ENCODE measurements at regions not wholly inside any gene's neighbourhood (a gene's known extent, or its start where the extent isn't known, plus 50 kb on each side); places are given as distances from the start of the nearest gene placed in this dataset.
"Not testable (repeated sequence)": the region's sequence is repeated elsewhere in the genome, so short reads cannot be mapped to it uniquely, and the experiment has no call there.

DNA sequence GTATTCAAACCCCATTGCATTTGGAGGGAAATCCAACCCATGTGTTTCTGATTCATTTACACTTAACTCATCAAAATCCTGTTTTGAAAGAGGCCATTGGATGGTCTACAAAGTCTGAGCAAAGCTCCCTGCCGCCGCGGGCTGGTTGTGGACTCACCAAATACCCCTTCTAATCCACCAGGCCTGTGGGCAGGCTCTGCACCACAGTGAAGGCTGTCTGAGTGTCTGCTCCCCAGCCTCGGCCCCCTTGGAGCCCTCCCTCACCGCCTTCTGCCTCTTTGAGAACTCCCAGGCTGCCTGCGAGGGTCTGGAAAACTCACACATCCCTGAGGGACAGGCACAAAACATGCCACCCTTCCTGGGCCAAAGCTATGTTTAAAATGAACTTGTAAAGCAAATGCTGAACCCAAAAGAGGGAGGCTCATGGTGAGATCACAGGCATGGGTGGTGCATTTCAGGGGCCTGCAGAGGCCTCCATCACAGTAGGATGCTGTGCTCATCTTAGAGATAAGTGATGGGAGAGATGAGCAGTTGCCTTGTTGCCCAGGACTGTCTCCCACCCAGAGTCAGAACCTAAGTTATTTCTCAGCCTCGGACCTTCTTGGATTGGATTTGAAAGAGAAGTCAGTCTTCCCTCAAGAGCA lies 225.0 kb downstream of the CYP26B1 start:
- H3K36me3 Mint-ChIP-seq, result no peaks in the 10 kb centered on the region

GRCh38 chr2:71922091-71922490 lies 225.6 kb downstream of the CYP26B1 start:
- Mint-ChIP-seq H3K9me3 (peaks cover 4% of the 10 kb centered on the region), H3K27me3 (peaks cover 6% of the 10 kb centered on the region), H3K36me3 (no peaks in the 10 kb centered on the region), H3K27ac (no peak overlapping the region), H3K4me1 (no peaks in the 10 kb centered on the region), H3K4me3 (no peak overlapping the region)
- no peak for ATAC-seq

More for the DNA sequence above, 225.0 kb downstream of the CYP26B1 start:
- Mint-ChIP-seq H3K4me1 (no peaks in the 10 kb centered on the region), H3K4me3 (no peak overlapping the region), H3K9me3 (peaks cover 4% of the 10 kb centered on the region), H3K27me3 (peaks cover under 1% of the 10 kb centered on the region), H3K27ac (no peak overlapping the region)
- ATAC-seq, result no peak

DNA sequence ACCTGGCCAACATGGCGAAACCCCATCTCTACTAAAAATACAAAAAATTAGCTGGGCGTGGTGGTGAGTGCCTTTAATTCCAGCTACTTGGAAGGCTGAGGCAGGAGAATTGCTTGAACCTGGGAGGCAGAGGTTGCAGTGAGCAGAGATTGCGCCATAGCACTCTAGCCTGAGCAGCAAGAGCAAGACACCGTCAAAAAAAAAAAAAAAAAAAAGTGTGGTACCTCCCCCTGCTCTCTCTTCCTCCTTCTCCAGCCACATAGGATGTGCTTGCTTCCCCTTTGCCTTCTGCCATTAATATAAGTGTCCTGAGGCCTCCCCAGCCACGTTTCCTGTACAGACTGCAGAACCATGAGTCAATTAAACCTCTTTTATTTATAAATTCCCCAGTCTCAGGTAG lies 226.8 kb downstream of the CYP26B1 start:
- not testable (repeated sequence) for ATAC-seq, H3K4me1 Mint-ChIP-seq, H3K36me3 Mint-ChIP-seq, H3K4me3 Mint-ChIP-seq, H3K9me3 Mint-ChIP-seq, H3K27ac Mint-ChIP-seq
- peaks cover 18% of the 10 kb centered on the region for H3K27me3 Mint-ChIP-seq

GRCh38 chr2:71919708-71920107 lies 228.0 kb downstream of the CYP26B1 start:
- Mint-ChIP-seq H3K36me3 (no peaks in the 10 kb centered on the region), H3K9me3 (peaks cover 4% of the 10 kb centered on the region), H3K27me3 (peaks cover 21% of the 10 kb centered on the region), H3K4me1 (no peaks in the 10 kb centered on the region), H3K4me3 (no peak overlapping the region), H3K27ac (no peak overlapping the region)
- no peak for ATAC-seq

DNA sequence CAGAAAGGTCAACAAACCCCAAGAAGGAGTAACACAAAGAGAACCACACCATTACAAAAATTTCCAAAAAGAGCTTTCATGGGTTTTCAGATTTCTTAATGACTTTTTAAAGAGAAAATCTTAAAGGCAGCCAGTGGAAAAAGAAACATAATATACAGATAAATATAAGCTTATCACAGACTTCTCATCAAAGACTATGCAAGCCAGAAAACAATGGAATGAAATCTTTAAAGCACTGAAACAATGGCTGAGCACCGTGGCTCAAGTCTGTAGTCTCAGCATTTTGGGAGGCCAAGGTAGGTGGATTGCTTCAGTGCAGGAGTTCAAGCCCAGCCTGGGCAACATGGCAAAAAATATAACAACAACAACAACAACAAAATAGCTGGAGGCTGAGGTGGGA lies 237.4 kb downstream of the CYP26B1 start:
- Mint-ChIP-seq H3K4me1 (no peaks in the 10 kb centered on the region), H3K4me3 (no peak overlapping the region), H3K36me3 (no peaks in the 10 kb centered on the region), H3K27ac (no peak overlapping the region), H3K9me3 (peaks cover 14% of the 10 kb centered on the region), H3K27me3 (peaks cover 29% of the 10 kb centered on the region)
- no peak for ATAC-seq

DNA sequence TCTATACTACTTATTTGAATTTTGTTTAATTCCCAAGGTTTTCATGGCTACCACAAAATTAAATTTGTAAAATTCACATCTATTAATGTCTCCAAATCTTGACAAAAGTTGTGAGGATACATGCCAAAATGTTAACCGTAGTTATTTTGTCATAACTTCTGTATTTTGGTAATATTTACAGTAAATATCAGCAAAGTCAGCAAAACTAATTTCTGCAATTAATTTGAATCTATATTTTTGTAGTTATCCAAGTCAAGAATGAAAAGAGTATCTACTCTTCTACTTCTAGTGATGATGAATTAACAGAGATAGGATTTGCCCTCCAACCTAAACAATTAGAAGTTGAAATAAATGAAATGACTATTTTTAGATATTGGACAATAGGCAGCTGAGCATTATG lies 238.9 kb downstream of the CYP26B1 start:
- peaks cover 44% of the 10 kb centered on the region for H3K27me3 Mint-ChIP-seq
- no peak overlapping the region for H3K27ac Mint-ChIP-seq
- peaks cover 14% of the 10 kb centered on the region for H3K9me3 Mint-ChIP-seq
- H3K36me3 Mint-ChIP-seq, result no peaks in the 10 kb centered on the region
- no peaks in the 10 kb centered on the region for H3K4me1 Mint-ChIP-seq
- no peak for ATAC-seq
- H3K4me3 Mint-ChIP-seq, result no peak overlapping the region

GRCh38 chr2:71907503-71907902 lies 240.2 kb downstream of the CYP26B1 start:
- H3K4me3 Mint-ChIP-seq, result no peak overlapping the region
- H3K36me3 Mint-ChIP-seq, result no peaks in the 10 kb centered on the region
- peaks cover 14% of the 10 kb centered on the region for H3K9me3 Mint-ChIP-seq
- no peak for ATAC-seq
- H3K27me3 Mint-ChIP-seq, result peaks cover 45% of the 10 kb centered on the region
- no peak overlapping the region for H3K27ac Mint-ChIP-seq
- H3K4me1 Mint-ChIP-seq, result no peaks in the 10 kb centered on the region

GRCh38 chr2:71906357-71906973 lies 241.2 kb downstream of the CYP26B1 start:
- no peak overlapping the region for H3K27ac Mint-ChIP-seq
- H3K4me1 Mint-ChIP-seq, result no peaks in the 10 kb centered on the region
- no peak for ATAC-seq
- H3K27me3 Mint-ChIP-seq, result peaks cover 45% of the 10 kb centered on the region
- no peaks in the 10 kb centered on the region for H3K36me3 Mint-ChIP-seq
- H3K4me3 Mint-ChIP-seq, result no peak overlapping the region
- H3K9me3 Mint-ChIP-seq, result peaks cover 17% of the 10 kb centered on the region

GRCh38 chr2:71905205-71905604 lies 242.5 kb downstream of the CYP26B1 start:
- ATAC-seq, result no peak
- peaks cover 11% of the 10 kb centered on the region for H3K9me3 Mint-ChIP-seq
- H3K4me1 Mint-ChIP-seq, result no peaks in the 10 kb centered on the region
- H3K36me3 Mint-ChIP-seq, result no peaks in the 10 kb centered on the region
- no peak overlapping the region for H3K27ac Mint-ChIP-seq
- H3K4me3 Mint-ChIP-seq, result no peak overlapping the region
- peaks cover 45% of the 10 kb centered on the region for H3K27me3 Mint-ChIP-seq

DNA sequence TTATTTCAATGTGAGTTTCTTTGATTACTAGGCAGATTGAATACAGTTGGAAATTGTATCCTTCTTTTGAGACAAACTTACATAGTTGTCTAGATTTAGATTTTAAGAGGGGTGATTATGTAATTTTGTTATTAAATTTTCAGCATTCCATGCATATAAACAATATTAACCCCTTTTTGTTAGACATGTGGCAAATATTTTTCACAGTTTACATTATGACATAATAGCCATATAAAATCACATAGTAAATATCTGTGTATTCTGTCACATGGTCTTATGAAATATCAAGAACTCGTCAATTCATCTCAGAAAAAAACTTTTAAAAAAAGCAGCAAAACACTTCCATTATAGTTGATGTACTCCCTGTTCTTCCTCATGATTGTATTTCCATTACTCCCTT lies 243.8 kb downstream of the CYP26B1 start:
- no peak for ATAC-seq
- Mint-ChIP-seq H3K4me3 (no peak overlapping the region), H3K27me3 (peaks cover 45% of the 10 kb centered on the region), H3K9me3 (peaks cover 3% of the 10 kb centered on the region), H3K4me1 (no peaks in the 10 kb centered on the region), H3K36me3 (no peaks in the 10 kb centered on the region), H3K27ac (no peak overlapping the region)

DNA sequence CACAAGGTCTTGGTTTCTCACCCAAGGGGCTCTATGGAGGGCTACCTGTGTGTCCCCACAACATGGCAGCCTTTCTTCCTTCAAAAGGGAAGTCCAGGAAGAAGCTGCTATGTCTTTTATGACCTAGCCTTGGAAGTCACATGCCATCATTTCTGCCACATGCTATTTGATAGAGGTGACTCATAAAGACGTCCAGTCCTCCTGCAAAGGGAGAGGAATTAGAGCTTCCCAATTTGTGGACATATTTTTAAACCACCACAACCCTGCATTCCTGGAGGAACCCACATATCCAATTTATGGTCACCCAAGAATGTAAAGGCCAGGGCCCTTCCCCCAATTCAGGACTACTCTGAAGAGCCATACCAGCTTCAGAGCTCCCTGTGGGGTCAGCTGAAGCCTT lies 246.2 kb downstream of the CYP26B1 start:
- Mint-ChIP-seq H3K27ac (no peak overlapping the region), H3K36me3 (no peaks in the 10 kb centered on the region), H3K9me3 (peaks cover 3% of the 10 kb centered on the region), H3K4me1 (no peaks in the 10 kb centered on the region), H3K27me3 (peaks cover 41% of the 10 kb centered on the region), H3K4me3 (no peak overlapping the region)
- ATAC-seq, result no peak

GRCh38 chr2:71898851-71899681 lies 248.6 kb downstream of the CYP26B1 start:
- peaks cover 3% of the 10 kb centered on the region for H3K9me3 Mint-ChIP-seq

DNA sequence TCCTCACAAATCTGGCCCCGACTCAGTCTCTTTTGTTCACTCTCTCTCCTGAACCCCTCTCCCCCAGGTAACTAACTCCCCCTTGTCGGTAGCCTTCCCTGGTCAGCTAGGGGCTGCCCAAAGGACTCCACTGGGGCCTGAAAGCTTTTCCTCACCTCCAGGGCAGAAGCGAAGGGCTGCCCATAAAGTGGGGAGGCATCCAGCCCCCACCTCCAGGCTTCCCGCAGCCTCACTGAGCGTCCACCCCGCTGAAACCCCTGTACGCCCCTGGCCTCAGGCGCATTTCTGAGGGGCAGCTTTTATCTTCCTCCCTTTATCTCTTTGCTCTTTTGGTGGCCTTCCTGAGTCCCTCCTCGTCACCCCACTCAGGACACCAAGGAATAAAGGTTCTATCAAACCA lies 249.3 kb downstream of the CYP26B1 start:
- Mint-ChIP-seq H3K4me3 (no peak overlapping the region), H3K36me3 (no peaks in the 10 kb centered on the region), H3K27ac (no peak overlapping the region), H3K4me1 (no peaks in the 10 kb centered on the region), H3K27me3 (peaks cover 15% of the 10 kb centered on the region), H3K9me3 (peaks cover 3% of the 10 kb centered on the region)
- no peak for ATAC-seq

More at GRCh38 chr2:71898851-71899681, 248.6 kb downstream of the CYP26B1 start:
- no peak for ATAC-seq
- Mint-ChIP-seq H3K36me3 (no peaks in the 10 kb centered on the region), H3K27me3 (peaks cover 18% of the 10 kb centered on the region), H3K4me1 (no peaks in the 10 kb centered on the region), H3K4me3 (no peak overlapping the region), H3K27ac (no peak overlapping the region)

DNA sequence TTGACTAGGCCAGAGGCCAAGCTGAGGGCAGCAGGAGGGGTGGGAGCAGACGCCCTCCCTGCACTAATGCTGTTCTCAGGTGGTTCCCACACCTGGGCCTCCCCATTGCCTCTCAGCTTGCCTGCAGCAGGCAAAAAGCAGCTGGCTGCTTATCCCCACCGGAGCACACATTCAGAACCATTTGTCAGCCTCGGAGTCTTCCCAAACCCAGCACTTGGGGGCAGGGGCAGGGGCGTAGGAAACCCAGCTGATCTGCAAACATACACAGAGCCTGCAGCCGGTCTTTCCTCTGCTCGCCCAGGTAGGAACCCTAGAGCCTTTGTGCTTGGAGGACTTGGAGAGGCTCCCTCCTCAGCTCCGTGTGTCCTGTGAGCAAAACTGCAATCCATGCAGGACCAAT lies 249.8 kb downstream of the CYP26B1 start:
- Mint-ChIP-seq H3K27me3 (peaks cover 15% of the 10 kb centered on the region), H3K4me3 (no peak overlapping the region), H3K27ac (no peak overlapping the region), H3K9me3 (peaks cover 3% of the 10 kb centered on the region), H3K36me3 (no peaks in the 10 kb centered on the region), H3K4me1 (no peaks in the 10 kb centered on the region)
- ATAC-seq, result no peak

GRCh38 chr2:71897137-71897480 lies 250.6 kb downstream of the CYP26B1 start:
- no peaks in the 10 kb centered on the region for H3K36me3 Mint-ChIP-seq
- no peak overlapping the region for H3K4me3 Mint-ChIP-seq
- ATAC-seq, result no peak
- peaks cover 15% of the 10 kb centered on the region for H3K27me3 Mint-ChIP-seq
- H3K9me3 Mint-ChIP-seq, result peaks cover 3% of the 10 kb centered on the region
- no peak overlapping the region for H3K27ac Mint-ChIP-seq
- no peaks in the 10 kb centered on the region for H3K4me1 Mint-ChIP-seq

All from stimulated activated memory B cell treated with anti-CD40 and anti-IgM and Interleukin-4, amounts not matched to agents 10 μg/mL and 1 μg/mL and 100 μg/mL, for 72 hours (primary cell).